ENCODE measurements at regions not wholly inside any gene's neighbourhood (a gene's known extent, or its start where the extent isn't known, plus 50 kb on each side); places are given as distances from the start of the nearest gene placed in this dataset.

GRCh38 chr9:90988318-90988717 lies 186.7 kb downstream of the SYK start:
- TF ChIP-seq CTCF (IDR thresholded peaks at IDR 0.05), result no peak
- Histone ChIP-seq H3K4me3 (no peak overlapping the region), H3K27me3 (no peaks in the 10 kb centered on the region), H3K27ac (no peak overlapping the region), H3K4me1 (no peaks in the 10 kb centered on the region), H3K9me3 (no peaks in the 10 kb centered on the region), H3K36me3 (no peaks in the 10 kb centered on the region)
- DNase-seq (no peak), ATAC-seq (no peak)
- intact Hi-C loops (cut with DNase I), result no loop called here

GRCh38 chr9:90991953-90992352 lies 190.3 kb downstream of the SYK start:
- no peaks in the 10 kb centered on the region for H3K27me3 ChIP-seq
- no peak for DNase-seq
- no peak overlapping the region for H3K4me3 ChIP-seq
- H3K4me1 ChIP-seq, result no peaks in the 10 kb centered on the region
- H3K36me3 ChIP-seq, result no peaks in the 10 kb centered on the region
- no peak overlapping the region for H3K27ac ChIP-seq
- no peak for ATAC-seq
- intact Hi-C loops (cut with DNase I), result no loop called here
- no peaks in the 10 kb centered on the region for H3K9me3 ChIP-seq
- TF ChIP-seq CTCF (IDR thresholded peaks at IDR 0.05), result no peak

DNA sequence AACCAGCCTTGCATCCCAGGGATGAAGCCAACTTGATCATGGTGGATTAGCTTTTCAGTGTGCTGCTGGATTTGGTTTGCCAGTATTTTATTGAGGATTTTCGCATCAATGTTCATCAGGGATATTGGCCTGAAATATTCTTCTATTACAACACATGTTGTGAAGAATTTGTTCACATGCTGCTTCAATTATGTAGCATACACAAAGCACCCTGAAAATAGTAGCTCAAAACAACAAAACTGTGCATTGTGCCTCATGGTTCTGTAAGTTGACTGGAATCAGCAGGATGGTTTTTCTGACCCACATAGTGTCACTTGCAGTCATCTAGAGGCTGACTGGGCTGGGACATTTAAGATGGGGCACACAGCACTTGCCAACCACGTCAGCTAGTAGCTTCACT lies 193.9 kb downstream of the SYK start:
- DNase-seq, result no peak
- no peaks in the 10 kb centered on the region for H3K36me3 ChIP-seq
- intact Hi-C loops (cut with DNase I), result no loop called here
- ATAC-seq, result no peak
- no peak overlapping the region for H3K4me3 ChIP-seq
- H3K27me3 ChIP-seq, result no peaks in the 10 kb centered on the region
- no peaks in the 10 kb centered on the region for H3K4me1 ChIP-seq
- TF ChIP-seq CTCF (IDR thresholded peaks at IDR 0.05), result no peak
- no peak overlapping the region for H3K27ac ChIP-seq
- H3K9me3 ChIP-seq, result no peaks in the 10 kb centered on the region

GRCh38 chr9:90996154-90997065 lies 194.8 kb downstream of the SYK start:
- Histone ChIP-seq H3K27me3 (no peaks in the 10 kb centered on the region), H3K36me3 (no peaks in the 10 kb centered on the region), H3K9me3 (no peaks in the 10 kb centered on the region), H3K4me3 (no peak overlapping the region), H3K4me1 (no peaks in the 10 kb centered on the region), H3K27ac (no peak overlapping the region)
- no peak for TF ChIP-seq CTCF (IDR thresholded peaks at IDR 0.05)
- intact Hi-C loops (cut with DNase I), result no loop called here
- no peak for DNase-seq
- no peak for ATAC-seq

DNA sequence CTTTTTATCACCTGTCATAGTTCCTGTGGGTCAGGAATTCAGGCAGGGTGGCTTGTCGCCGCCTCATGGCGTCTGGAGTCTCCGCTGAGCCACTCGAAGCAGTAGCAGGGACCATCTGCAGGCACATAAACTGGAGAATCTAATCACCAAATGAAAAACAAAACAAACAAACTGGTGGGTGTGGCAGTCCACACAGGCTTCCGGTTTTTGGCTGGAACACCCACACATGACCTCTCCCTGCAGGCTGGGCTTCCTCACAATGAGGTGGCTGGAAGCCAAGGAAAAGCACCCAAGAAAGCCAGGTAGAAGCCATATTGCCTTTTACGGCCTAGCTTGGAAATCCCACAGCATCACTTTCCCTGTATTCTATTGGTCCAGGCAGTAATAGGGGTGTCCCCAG lies 197.0 kb downstream of the SYK start:
- no peak for TF ChIP-seq CTCF (IDR thresholded peaks at IDR 0.05)
- H3K27ac ChIP-seq, result no peak overlapping the region
- H3K4me3 ChIP-seq, result no peak overlapping the region
- DNase-seq (no peak), ATAC-seq (peak; percentile 38)
- no peaks in the 10 kb centered on the region for H3K4me1 ChIP-seq
- no peaks in the 10 kb centered on the region for H3K9me3 ChIP-seq
- no peaks in the 10 kb centered on the region for H3K27me3 ChIP-seq
- no peaks in the 10 kb centered on the region for H3K36me3 ChIP-seq
- intact Hi-C loops (cut with DNase I), result no loop called here
